Esophagus squamous epithelium (tissue), 5 donors: ENCODE measurements at regions not wholly inside any gene's neighbourhood (a gene's known extent, or its start where the extent isn't known, plus 50 kb on each side); places are given as distances from the start of the nearest gene placed in this dataset.

Experiments used
- DNase-seq: peaks from one replicate; lab custom pipeline; 2025; lab: John Stamatoyannopoulos, UW
- H3K27ac ChIP-seq, 4 donors: fragments of 200-600 bp; sonication (generic); one replicate each; pipeline ENCODE4 v1.5.1; 2016 to 2019; ENCODE audit warnings: mild to moderate bottlenecking in 1 of 4
- H3K27me3 ChIP-seq, 4 donors: fragments of 200-600 bp; sonication (generic); 1 replicate in 3 of 4; 2 replicates in 1 of 4; pipeline versions ENCODE4 v1.5.1 to v1.6.0; 2017 to 2021; ENCODE audit warnings: antibody characterized with exemption in 1 of 4
- H3K36me3 ChIP-seq, 3 donors: fragments of 200-600 bp; sonication (generic); one replicate each; pipeline ENCODE4 v1.5.1; 2016 to 2019
- H3K4me1 ChIP-seq, 3 donors: fragments of 200-600 bp; sonication (generic); one replicate each; pipeline ENCODE4 v1.5.1; 2017 to 2019
- H3K4me3 ChIP-seq, 4 donors: fragments of 200-600 bp; sonication (generic); 1 replicate in 3 of 4; 2 replicates in 1 of 4; pipeline ENCODE4 v1.5.1; 2016 to 2019; ENCODE audit warnings: mild to moderate bottlenecking in 2 of 4, moderate library complexity in 1 of 4
- H3K9me3 ChIP-seq, 3 donors: fragments of 200-600 bp; sonication (generic); one replicate each; pipeline ENCODE4 v1.5.1; 2016 to 2019
- POLR2A ChIP-seq, 4 donors: fragments of 450-650 bp; IDR thresholded peaks; one replicate each; pipeline ENCODE4 v1.6.1; 2017; ENCODE audit warnings: antibody characterized with exemption in 4 of 4, mild to moderate bottlenecking in 4 of 4, moderate library complexity in 3 of 4
- WGBS, 2 donors: methylation state at CpG; one replicate each; pipeline ENCODE4 v1.1.5; 2018; 5-methylcytosine and 5-hydroxymethylcytosine counted together
- intact Hi-C: fragments of 100-400 bp; cut with DNase I; formaldehyde crosslinking; loops from one replicate; pipeline ENCODE4 v1.15.0; 2022
- TF ChIP-seq, protein P1 (sequence below), 6 experiments: fragments of 450-650 bp in 4 of 6; fragments of 200-600 bp in 2 of 6; sonication (generic) in 2 of 6; IDR thresholded peaks; one replicate each; pipeline ENCODE4 v1.5.1; 2016 to 2019; ENCODE audit warnings: antibody characterized with exemption in 6 of 6, mild to moderate bottlenecking in 4 of 6, moderate library complexity in 4 of 6
- donor health status: DM: yes; HTN: yes; CAD: no.

DNA sequence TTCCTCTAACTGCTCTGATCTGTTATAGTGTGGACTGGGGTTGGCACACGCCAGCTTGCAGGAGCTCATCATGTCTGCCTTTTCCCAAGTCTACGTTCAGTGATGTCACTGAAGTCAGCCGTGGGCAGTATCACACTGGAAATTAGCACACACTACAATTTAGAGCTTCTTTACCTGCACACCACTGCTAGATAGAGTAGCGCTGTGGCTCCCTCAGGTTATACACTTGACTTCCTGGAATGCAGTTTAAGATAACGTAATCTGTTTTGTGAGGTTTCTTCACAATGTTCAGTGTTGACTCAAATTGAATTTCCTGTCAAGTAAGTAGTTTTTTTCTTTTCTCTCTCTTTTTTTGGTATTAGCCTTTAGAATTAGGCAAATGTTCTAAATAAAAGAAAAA lies 487.2 kb downstream of the DCDC2C start:
- DNase-seq = no peak
- Histone ChIP-seq H3K36me3 (no peaks in the 10 kb centered on the region), H3K9me3 (peaks cover 0 to 18% (median 4%) of the 10 kb centered on the region in 3 donors), H3K27ac (no peak overlapping the region), H3K4me3 (no peak overlapping the region), H3K27me3 (no peaks in the 10 kb centered on the region), H3K4me1 (no peaks in the 10 kb centered on the region)
- TF ChIP-seq POLR2A (IDR thresholded peaks at IDR 0.05) = no peak
- TF ChIP-seq, protein P1, sequence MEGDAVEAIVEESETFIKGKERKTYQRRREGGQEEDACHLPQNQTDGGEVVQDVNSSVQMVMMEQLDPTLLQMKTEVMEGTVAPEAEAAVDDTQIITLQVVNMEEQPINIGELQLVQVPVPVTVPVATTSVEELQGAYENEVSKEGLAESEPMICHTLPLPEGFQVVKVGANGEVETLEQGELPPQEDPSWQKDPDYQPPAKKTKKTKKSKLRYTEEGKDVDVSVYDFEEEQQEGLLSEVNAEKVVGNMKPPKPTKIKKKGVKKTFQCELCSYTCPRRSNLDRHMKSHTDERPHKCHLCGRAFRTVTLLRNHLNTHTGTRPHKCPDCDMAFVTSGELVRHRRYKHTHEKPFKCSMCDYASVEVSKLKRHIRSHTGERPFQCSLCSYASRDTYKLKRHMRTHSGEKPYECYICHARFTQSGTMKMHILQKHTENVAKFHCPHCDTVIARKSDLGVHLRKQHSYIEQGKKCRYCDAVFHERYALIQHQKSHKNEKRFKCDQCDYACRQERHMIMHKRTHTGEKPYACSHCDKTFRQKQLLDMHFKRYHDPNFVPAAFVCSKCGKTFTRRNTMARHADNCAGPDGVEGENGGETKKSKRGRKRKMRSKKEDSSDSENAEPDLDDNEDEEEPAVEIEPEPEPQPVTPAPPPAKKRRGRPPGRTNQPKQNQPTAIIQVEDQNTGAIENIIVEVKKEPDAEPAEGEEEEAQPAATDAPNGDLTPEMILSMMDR (IDR thresholded peaks at IDR 0.05) = no peak
- 36 to 47% methylated on average over 5 of the region's 5 CpGs for WGBS, 2 donors
- intact Hi-C loops = no loop called here

DNA sequence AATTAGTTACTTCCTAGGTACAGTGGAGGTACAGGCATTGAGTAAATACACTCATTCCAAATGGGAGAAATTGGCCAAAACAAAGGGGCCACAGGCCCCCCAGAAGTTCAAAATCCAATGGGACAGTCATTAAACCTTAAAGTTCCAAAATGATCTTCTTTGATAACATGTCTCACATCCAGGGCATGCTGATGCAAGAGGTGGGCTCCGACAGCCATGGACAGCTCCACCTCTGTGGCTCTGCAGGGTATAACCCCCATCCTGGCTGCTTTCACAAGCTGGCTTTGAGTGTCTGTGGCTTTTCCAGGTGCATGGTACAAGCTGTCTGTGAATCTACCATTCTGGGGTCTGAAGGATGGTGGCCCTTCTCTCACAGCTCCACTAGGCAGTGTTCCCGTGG lies 488.7 kb downstream of the DCDC2C start:
- Histone ChIP-seq H3K9me3 (peaks cover 0 to 18% (median 4%) of the 10 kb centered on the region in 3 donors), H3K4me3 (no peak overlapping the region), H3K36me3 (no peaks in the 10 kb centered on the region), H3K27ac (no peak overlapping the region), H3K4me1 (no peaks in the 10 kb centered on the region), H3K27me3 (no peaks in the 10 kb centered on the region)
- intact Hi-C loops = no loop called here
- TF ChIP-seq, protein P1 (IDR thresholded peaks at IDR 0.05) = no peak
- WGBS, 2 donors = 69 to 100% methylated on average over 1 to 2 of the region's 2 CpGs
- no peak for DNase-seq

DNA sequence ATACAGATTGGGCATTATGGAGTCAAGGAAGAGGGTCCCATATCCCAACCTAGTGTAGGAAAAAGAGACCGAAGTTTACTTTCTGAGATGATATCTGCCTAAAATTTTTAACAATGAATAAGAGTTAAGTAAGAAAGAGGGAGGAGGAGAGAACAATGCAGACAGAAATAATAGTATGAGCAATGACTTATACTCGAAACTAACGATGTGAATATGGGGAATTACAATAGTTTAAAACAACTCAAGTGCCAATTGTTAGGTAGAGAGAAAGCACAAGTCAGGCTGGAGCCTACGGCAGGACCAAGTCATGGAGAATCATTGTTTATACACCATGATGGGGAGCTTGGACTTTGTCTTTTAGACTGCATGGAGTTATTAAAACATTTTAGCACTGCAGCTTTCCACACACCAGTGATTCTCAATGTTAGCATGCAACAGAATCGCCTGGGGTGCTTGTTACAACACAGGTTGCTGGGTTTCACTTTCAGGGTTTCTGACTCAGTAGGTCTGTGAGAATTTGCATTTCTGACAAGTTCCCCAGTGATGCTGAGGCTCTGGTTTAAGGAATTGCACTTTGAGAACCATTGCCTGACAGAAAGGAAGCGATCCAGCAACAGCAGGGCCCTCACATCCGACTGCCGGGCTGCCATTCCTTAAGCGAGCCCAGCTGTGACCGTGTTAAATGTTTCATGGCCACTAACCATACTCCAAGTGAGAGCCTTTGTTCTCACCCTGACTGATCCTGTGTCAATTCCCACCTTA lies 511.2 kb downstream of the DCDC2C start:
- H3K4me1 ChIP-seq = no peaks in the 10 kb centered on the region
- no peak for DNase-seq
- TF ChIP-seq, protein P1 (IDR thresholded peaks at IDR 0.05) = no peak
- no peak for TF ChIP-seq POLR2A (IDR thresholded peaks at IDR 0.05)
- H3K4me3 ChIP-seq = no peak overlapping the region
- no peaks in the 10 kb centered on the region for H3K27me3 ChIP-seq
- no peak overlapping the region for H3K27ac ChIP-seq
- 61 to 76% methylated on average over 9 to 10 of the region's 10 CpGs for WGBS, 2 donors
- intact Hi-C loops = no loop called here
- H3K36me3 ChIP-seq = no peaks in the 10 kb centered on the region
- H3K9me3 ChIP-seq = peaks cover 0 to 5% (median 0%) of the 10 kb centered on the region in 3 donors

DNA sequence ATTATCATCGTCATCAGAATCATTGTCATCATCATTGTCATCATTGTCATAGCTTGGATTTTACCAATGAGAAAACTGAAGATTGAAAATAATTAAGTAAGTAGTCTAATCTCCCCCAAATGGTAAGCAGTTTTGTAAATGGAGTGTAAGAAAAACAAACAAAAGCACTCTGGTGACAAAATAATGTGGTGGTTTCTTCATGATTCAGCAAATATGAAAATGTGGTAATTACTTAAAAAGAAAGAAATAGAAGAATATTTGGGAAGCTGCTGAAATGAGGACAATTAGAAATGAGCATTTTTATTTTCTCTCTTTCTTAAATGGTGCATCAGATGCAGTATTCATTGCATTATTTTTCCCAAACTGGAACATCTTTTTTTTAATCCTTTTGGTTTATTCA lies 514.4 kb downstream of the DCDC2C start:
- Histone ChIP-seq H3K4me1 (no peaks in the 10 kb centered on the region), H3K9me3 (no peaks in the 10 kb centered on the region), H3K27ac (no peak overlapping the region), H3K4me3 (no peak overlapping the region), H3K27me3 (no peaks in the 10 kb centered on the region), H3K36me3 (no peaks in the 10 kb centered on the region)
- no peak for TF ChIP-seq POLR2A (IDR thresholded peaks at IDR 0.05)
- TF ChIP-seq, protein P1 (IDR thresholded peaks at IDR 0.05) = no peak
- intact Hi-C loops = no loop called here
- DNase-seq = no peak
- 50 to 77% methylated on average over 1 of the region's 1 CpG for WGBS, 2 donors

DNA sequence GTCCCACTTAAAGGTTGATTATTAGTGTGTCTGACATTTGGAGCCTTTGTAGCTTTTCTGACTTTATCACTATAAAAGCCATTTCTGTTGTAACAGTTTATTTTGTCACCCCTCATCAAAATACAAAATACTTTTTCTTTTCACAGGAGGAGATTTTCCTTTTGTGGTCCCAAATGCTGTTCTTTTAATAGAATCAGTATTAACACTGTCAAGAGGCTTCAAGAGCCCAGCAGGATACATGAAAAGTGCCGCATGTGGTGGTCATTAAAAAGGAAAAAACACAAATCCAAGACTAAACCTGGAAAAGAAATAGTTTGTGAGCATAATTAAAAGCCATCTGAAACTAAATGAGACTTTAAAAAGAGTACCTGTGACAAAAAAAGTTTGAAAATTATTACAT lies 515.7 kb downstream of the DCDC2C start:
- H3K36me3 ChIP-seq = no peaks in the 10 kb centered on the region
- 63 to 71% methylated on average over 1 of the region's 1 CpG for WGBS, 2 donors

More for the DNA sequence above, 515.7 kb downstream of the DCDC2C start:
- Histone ChIP-seq H3K27ac (no peak overlapping the region), H3K9me3 (no peaks in the 10 kb centered on the region), H3K4me3 (no peak overlapping the region), H3K4me1 (no peaks in the 10 kb centered on the region), H3K27me3 (no peaks in the 10 kb centered on the region)
- TF ChIP-seq, protein P1 (IDR thresholded peaks at IDR 0.05) = no peak
- TF ChIP-seq POLR2A (IDR thresholded peaks at IDR 0.05) = no peak
- no peak for DNase-seq
- intact Hi-C loops = no loop called here
